ENCODE measurements at regions not wholly inside any gene's neighbourhood (a gene's known extent, or its start where the extent isn't known, plus 50 kb on each side); places are given as distances from the start of the nearest gene placed in this dataset.

DNA sequence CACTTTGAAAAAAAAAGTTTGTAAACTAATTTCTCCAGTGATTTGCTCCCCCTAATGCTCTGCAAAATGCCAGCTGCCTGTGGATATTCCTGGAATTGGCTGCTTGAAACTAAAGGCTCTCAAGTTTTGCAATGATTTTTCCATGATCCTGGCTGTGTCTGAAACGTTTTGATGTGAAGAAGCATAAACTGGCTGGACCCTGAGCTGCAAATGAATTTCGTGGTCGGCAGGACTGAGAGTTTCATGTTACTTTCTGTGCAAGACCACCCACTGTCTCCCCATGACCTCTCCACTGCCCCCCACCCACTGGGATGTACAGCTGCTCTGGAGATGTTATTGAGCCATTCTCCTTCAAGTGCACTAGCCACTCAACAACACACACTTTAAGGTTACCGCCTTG lies 171.3 kb upstream of the SSTR4 start:
- Histone ChIP-seq H3K79me2 (ENCODE audit: control insufficient read depth, insufficient read depth, low read length) (no peaks in the 10 kb centered on the region), H3K9me3 (ENCODE audit: control extremely low read depth in 1 of 3, control insufficient read depth in 2 of 3, insufficient read depth in 1 of 3, low read length in 2 of 3) (peaks cover 0 to 2% (median 1%) of the 10 kb centered on the region in 3 donors), H3K9ac (ENCODE audit: low read length) (no peak overlapping the region), H2AFZ (ENCODE audit: insufficient read depth, low read depth, low read length, poor library complexity, severe bottlenecking) (no peak overlapping the region), H4K20me1 (ENCODE audit: control insufficient read depth, insufficient read depth, low read length, poor library complexity, severe bottlenecking) (no peaks in the 10 kb centered on the region), H3K4me1 (ENCODE audit: control insufficient read depth in 2 of 2, insufficient read depth in 2 of 2, low read length in 2 of 2) (no peaks in the 10 kb centered on the region), H3K36me3 (replicated peaks in 1 of 2; ENCODE audit: control extremely low read depth in 1 of 2, control insufficient read depth in 1 of 2, extremely low read depth in 1 of 2, insufficient read depth in 2 of 2, low read length in 1 of 2) (no peaks in the 10 kb centered on the region), H3K27me3 (replicated peaks in 1 of 4; ENCODE audit: control extremely low read depth in 1 of 4, control insufficient read depth in 3 of 4, insufficient read depth in 4 of 4, low read length in 3 of 4) (no peaks in the 10 kb centered on the region), H3K4me2 (replicated peaks; ENCODE audit: low read depth, low read length, poor library complexity, severe bottlenecking) (no peak overlapping the region), H3K27ac (ENCODE audit: low read length in 2 of 2) (no peak overlapping the region), H3K4me3 (ENCODE audit: control extremely low read depth in 1 of 5, extremely low read depth in 1 of 5, insufficient read depth in 1 of 5, low read depth in 2 of 5, low read length in 4 of 5) (no peak overlapping the region)
- ChIA-PET CTCF (no interaction called here), POLR2A (no interaction called here)
- TF ChIP-seq, protein P1, sequence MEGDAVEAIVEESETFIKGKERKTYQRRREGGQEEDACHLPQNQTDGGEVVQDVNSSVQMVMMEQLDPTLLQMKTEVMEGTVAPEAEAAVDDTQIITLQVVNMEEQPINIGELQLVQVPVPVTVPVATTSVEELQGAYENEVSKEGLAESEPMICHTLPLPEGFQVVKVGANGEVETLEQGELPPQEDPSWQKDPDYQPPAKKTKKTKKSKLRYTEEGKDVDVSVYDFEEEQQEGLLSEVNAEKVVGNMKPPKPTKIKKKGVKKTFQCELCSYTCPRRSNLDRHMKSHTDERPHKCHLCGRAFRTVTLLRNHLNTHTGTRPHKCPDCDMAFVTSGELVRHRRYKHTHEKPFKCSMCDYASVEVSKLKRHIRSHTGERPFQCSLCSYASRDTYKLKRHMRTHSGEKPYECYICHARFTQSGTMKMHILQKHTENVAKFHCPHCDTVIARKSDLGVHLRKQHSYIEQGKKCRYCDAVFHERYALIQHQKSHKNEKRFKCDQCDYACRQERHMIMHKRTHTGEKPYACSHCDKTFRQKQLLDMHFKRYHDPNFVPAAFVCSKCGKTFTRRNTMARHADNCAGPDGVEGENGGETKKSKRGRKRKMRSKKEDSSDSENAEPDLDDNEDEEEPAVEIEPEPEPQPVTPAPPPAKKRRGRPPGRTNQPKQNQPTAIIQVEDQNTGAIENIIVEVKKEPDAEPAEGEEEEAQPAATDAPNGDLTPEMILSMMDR (IDR thresholded peaks at IDR 0.05), result no peak
- TF ChIP-seq EZH2 (IDR thresholded peaks at IDR 0.05; ENCODE audit: borderline replicate concordance, insufficient read depth, low read depth, low read length, poor library complexity, severe bottlenecking), result no peak
- WGBS (ENCODE audit: insufficient coverage), result 63% methylated on average over 2 of the region's 4 CpGs
- Mint-ChIP-seq H3K4me1 (no peaks in the 10 kb centered on the region), H3K9me3 (ENCODE audit: insufficient read depth) (no peaks in the 10 kb centered on the region), H3K27me3 (no peaks in the 10 kb centered on the region), H3K27ac (no peak overlapping the region), H3K4me3 (no peak overlapping the region)
- intact Hi-C loops (cut with micrococcal nuclease), result no loop called here
- no peak for ATAC-seq (ENCODE audit: low read depth)
- DNase-seq, result no peak

DNA sequence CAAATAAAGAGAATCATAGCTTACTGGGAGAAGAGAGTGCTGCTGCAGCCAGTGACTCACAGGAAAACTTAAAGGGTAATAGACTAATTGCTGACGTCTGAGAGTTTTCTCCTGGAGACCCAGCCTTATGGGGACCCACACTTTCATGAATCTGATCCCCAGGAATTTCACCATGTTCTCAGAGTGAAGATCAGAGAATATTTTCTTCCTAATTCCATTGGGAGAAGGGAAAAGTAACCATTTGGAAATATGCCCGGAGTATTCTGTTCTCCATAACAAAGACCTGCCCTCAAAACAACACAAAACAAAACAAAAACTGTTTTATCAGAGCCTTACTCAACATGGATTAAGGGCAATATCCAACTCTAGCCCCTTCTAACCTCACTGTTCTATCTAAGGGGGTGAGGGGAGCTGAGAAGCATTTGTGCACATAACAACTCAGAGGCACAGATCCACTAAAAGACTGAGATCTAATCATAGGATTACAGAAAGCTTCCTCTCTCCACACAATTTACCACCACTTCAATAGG lies 168.2 kb upstream of the SSTR4 start:
- no peak overlapping the region for H3K4me3 Mint-ChIP-seq
- no peaks in the 10 kb centered on the region for H3K79me2 ChIP-seq (ENCODE audit: control insufficient read depth, insufficient read depth, low read length)
- no peak overlapping the region for H3K27ac ChIP-seq (ENCODE audit: low read length in 2 of 2)
- H3K9ac ChIP-seq (ENCODE audit: low read length), result no peak overlapping the region
- no peaks in the 10 kb centered on the region for H3K27me3 ChIP-seq (replicated peaks in 1 of 4; ENCODE audit: control extremely low read depth in 1 of 4, control insufficient read depth in 3 of 4, insufficient read depth in 4 of 4, low read length in 3 of 4)
- TF ChIP-seq, protein P1 (IDR thresholded peaks at IDR 0.05), result no peak
- no peak for TF ChIP-seq EZH2 (IDR thresholded peaks at IDR 0.05; ENCODE audit: borderline replicate concordance, insufficient read depth, low read depth, low read length, poor library complexity, severe bottlenecking)
- no CpG with 5 or more reads among the region's 2 CpGs for WGBS (ENCODE audit: insufficient coverage)
- CTCF ChIA-PET, result no interaction called here
- no peaks in the 10 kb centered on the region for H3K36me3 ChIP-seq (replicated peaks in 1 of 2; ENCODE audit: control extremely low read depth in 1 of 2, control insufficient read depth in 1 of 2, extremely low read depth in 1 of 2, insufficient read depth in 2 of 2, low read length in 1 of 2)
- no peak overlapping the region for H2AFZ ChIP-seq (ENCODE audit: insufficient read depth, low read depth, low read length, poor library complexity, severe bottlenecking)
- no peaks in the 10 kb centered on the region for H4K20me1 ChIP-seq (ENCODE audit: control insufficient read depth, insufficient read depth, low read length, poor library complexity, severe bottlenecking)
- ATAC-seq (ENCODE audit: low read depth) (no peak), DNase-seq (no peak)
- POLR2A ChIA-PET, result no interaction called here
- no peak overlapping the region for H3K27ac Mint-ChIP-seq
- no peaks in the 10 kb centered on the region for H3K4me1 ChIP-seq (ENCODE audit: control insufficient read depth in 2 of 2, insufficient read depth in 2 of 2, low read length in 2 of 2)
- no peaks in the 10 kb centered on the region for H3K9me3 Mint-ChIP-seq (ENCODE audit: insufficient read depth)
- peaks cover 0 to 1% (median 0%) of the 10 kb centered on the region in 3 donors for H3K9me3 ChIP-seq (ENCODE audit: control extremely low read depth in 1 of 3, control insufficient read depth in 2 of 3, insufficient read depth in 1 of 3, low read length in 2 of 3)
- no peaks in the 10 kb centered on the region for H3K27me3 Mint-ChIP-seq
- intact Hi-C loops (cut with micrococcal nuclease), result no loop called here
- H3K4me2 ChIP-seq (replicated peaks; ENCODE audit: low read depth, low read length, poor library complexity, severe bottlenecking), result no peak overlapping the region
- H3K4me3 ChIP-seq (ENCODE audit: control extremely low read depth in 1 of 5, extremely low read depth in 1 of 5, insufficient read depth in 1 of 5, low read depth in 2 of 5, low read length in 4 of 5), result no peak overlapping the region
- no peaks in the 10 kb centered on the region for H3K4me1 Mint-ChIP-seq
